PC-3 (cell line): ENCODE measurements at regions not wholly inside any gene's neighbourhood (a gene's known extent, or its start where the extent isn't known, plus 50 kb on each side); places are given as distances from the start of the nearest gene placed in this dataset.
"Not testable (repeated sequence)": the region's sequence is repeated elsewhere in the genome, so short reads cannot be mapped to it uniquely, and the experiment has no call there.

Source experiments
- ATAC-seq: fragments of 200-7000 bp; cut with Tn5 transposase; 2 replicates; pipeline ENCODE4 v1.9.1; 2020; ENCODE audit warnings: mild to moderate bottlenecking, moderate library complexity
- BruUV-seq: library from RNA; stranded (reverse); fragments of 400-500 nt; replicated peaks from 2 replicates; lab custom pipeline; 2021; lab: Mats Ljungman, UMichigan
- CTCF ChIA-PET: fragments of 300-600 bp; sonication (Branson Sonifier 250); formaldehyde crosslinking; loops from one replicate; lab custom pipeline; 2022; ENCODE audit warnings: antibody characterized with exemption; lab: Charles Lee
- POLR2A ChIA-PET: fragments of 300-600 bp; sonication (Branson Sonifier 250); formaldehyde crosslinking; loops from one replicate; lab custom pipeline; 2022; ENCODE audit warnings: antibody characterized with exemption; ENCODE audit not compliant: unreplicated experiment; lab: Charles Lee
- DNase-seq: peaks from one replicate; pipeline ENCODE4 v3.0.0-alpha.2; 2015
- H2AFZ ChIP-seq: fragments of 300-600 bp; sonication (generic); 2 replicates; pipeline ENCODE4 v1.6.0; 2016; ENCODE audit warnings: antibody characterized with exemption, low read length
- H3F3A ChIP-seq: fragments of 300-600 bp; sonication (generic); one replicate; pipeline ENCODE4 v1.6.0; 2017; ENCODE audit warnings: antibody characterized with exemption, low read length, control low read depth, mild to moderate bottlenecking; ENCODE audit not compliant: unreplicated experiment
- H3K27ac ChIP-seq: fragments of 300-600 bp; sonication (generic); 2 replicates; pipeline ENCODE4 v1.5.1; 2016; ENCODE audit warnings: mild to moderate bottlenecking, low read length
- H3K27me3 ChIP-seq: fragments of 300-600 bp; sonication (generic); 2 replicates; pipeline ENCODE4 v1.6.1; 2016; ENCODE audit warnings: low read length, mixed read lengths
- H3K36me3 ChIP-seq: fragments of 300-600 bp; sonication (generic); 2 replicates; pipeline ENCODE4 v1.6.1; 2016; ENCODE audit warnings: low read depth, mixed run types, low read length, mixed read lengths
- H3K4me1 ChIP-seq: fragments of 300-600 bp; sonication (generic); 2 replicates; pipeline ENCODE4 v1.5.1; 2016; ENCODE audit warnings: low read length; ENCODE audit not compliant: insufficient read depth
- H3K4me2 ChIP-seq: fragments of 300-600 bp; sonication (generic); 2 replicates; pipeline ENCODE4 v1.6.0; 2016; ENCODE audit warnings: low read length
- H3K4me3 ChIP-seq: fragments of 300-600 bp; sonication (generic); 2 replicates; pipeline ENCODE4 v1.5.1; 2016; ENCODE audit warnings: mild to moderate bottlenecking, low read length, mixed read lengths
- H3K79me2 ChIP-seq: fragments of 300-600 bp; sonication (generic); 2 replicates; pipeline ENCODE4 v1.6.1; 2017; ENCODE audit warnings: low read length, mixed read lengths
- H3K9ac ChIP-seq: fragments of 300-600 bp; sonication (generic); 2 replicates; pipeline ENCODE4 v1.6.0; 2016; ENCODE audit warnings: mild to moderate bottlenecking, low read length
- H3K9me2 ChIP-seq: fragments of 300-600 bp; sonication (generic); replicated peaks from 2 replicates; pipeline ENCODE4 v1.6.1; 2016; ENCODE audit warnings: mixed run types, low read length, mixed read lengths
- H3K9me3 ChIP-seq: fragments of 300-600 bp; sonication (generic); 2 replicates; pipeline ENCODE4 v1.6.1; 2016; ENCODE audit warnings: low read length, mixed read lengths
- H4K20me1 ChIP-seq: fragments of 300-600 bp; sonication (generic); 2 replicates; pipeline ENCODE4 v1.6.1; 2016; ENCODE audit warnings: low read length, mixed read lengths
- CTCF ChIP-seq: fragments of 300-600 bp; sonication (generic); conservative IDR thresholded peaks from 2 replicates; pipeline ENCODE4 v1.5.1; 2017; ENCODE audit warnings: antibody characterized with exemption, low read depth, mild to moderate bottlenecking, low read length
- EZH2 ChIP-seq: fragments of 300-600 bp; sonication (generic); IDR thresholded peaks from one replicate; pipeline ENCODE4 v1.6.1; 2017; ENCODE audit warnings: antibody characterized with exemption, mild to moderate bottlenecking, low read length; ENCODE audit not compliant: unreplicated experiment
- EZH2phosphoT487 ChIP-seq: fragments of 300-600 bp; sonication (generic); IDR thresholded peaks from 2 replicates; pipeline ENCODE4 v1.6.1; 2018; ENCODE audit warnings: mild to moderate bottlenecking, antibody characterized with exemption, low read length, borderline replicate concordance
- intact Hi-C: fragments of 100-400 bp; cut with micrococcal nuclease; formaldehyde crosslinking; loops from 2 replicates; pipeline ENCODE4 v1.9.0; 2023

DNA sequence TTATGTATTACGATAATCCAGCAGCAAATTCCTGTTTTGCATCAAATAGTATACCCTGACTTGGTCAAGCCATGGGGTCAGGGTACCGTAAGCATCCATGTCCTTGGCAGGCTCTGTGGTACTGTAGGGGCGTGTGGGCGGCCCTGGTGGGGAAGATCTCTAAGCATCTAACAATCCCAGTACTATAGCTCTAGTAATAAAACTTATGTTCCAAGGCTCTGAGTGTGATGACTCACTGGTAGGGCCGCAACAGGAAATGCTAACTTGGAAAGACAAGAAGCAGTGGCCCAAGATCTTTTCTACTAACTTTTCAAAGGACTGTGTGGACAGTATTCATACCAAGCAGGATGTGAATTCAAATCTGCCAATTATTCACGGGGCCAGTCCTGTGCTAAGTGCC is 63.8 kb downstream of the CLEC18A start:
- H3K9me3 ChIP-seq, BruUV-seq, H3K9ac ChIP-seq, H3F3A ChIP-seq, H2AFZ ChIP-seq, H4K20me1 ChIP-seq, H3K4me2 ChIP-seq, CTCF ChIA-PET, H3K4me3 ChIP-seq, H3K27ac ChIP-seq, H3K36me3 ChIP-seq, H3K27me3 ChIP-seq, H3K4me1 ChIP-seq, POLR2A ChIA-PET, H3K9me2 ChIP-seq, H3K79me2 ChIP-seq, intact Hi-C loops: not testable (repeated sequence)
- peak; percentile 91 for ATAC-seq
- peak; percentile 1 for DNase-seq

- DNase-seq, POLR2A ChIA-PET, intact Hi-C loops, H3K36me3 ChIP-seq, H3K4me1 ChIP-seq, CTCF ChIA-PET, ATAC-seq, H3K27ac ChIP-seq, H3K79me2 ChIP-seq, H3K9ac ChIP-seq, H3K4me3 ChIP-seq, H4K20me1 ChIP-seq, H3F3A ChIP-seq, H3K9me2 ChIP-seq, H3K27me3 ChIP-seq, H3K9me3 ChIP-seq, BruUV-seq, H3K4me2 ChIP-seq, H2AFZ ChIP-seq: not testable (repeated sequence)
Observed at GRCh38 chr16:70016751-70017150, 65.6 kb downstream of the CLEC18A start.

DNA sequence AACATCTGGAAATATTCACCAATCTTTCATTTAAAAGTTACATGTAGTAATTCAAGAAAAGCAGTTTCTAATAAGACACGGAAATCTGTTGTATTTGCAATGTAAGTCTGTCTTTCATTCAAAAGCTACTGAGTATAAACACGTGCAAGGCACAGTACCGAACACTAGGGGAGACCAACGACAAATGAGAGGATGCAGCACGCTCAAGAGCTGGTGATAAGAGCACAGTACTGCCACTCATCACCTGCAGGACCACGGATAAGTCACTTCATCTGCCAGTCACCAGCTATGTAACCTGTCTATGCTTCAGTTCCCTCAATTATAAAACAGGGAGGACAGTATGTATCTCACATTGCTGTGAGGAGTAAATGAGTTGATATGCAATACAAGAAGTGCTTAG is 67.1 kb downstream of the CLEC18A start:
- intact Hi-C loops, result no loop called here

GRCh38 chr16:70023207-70023606 is 72.1 kb downstream of the CLEC18A start:
- H2AFZ ChIP-seq, DNase-seq, H3K79me2 ChIP-seq, POLR2A ChIA-PET, H3K9me2 ChIP-seq, H3K27me3 ChIP-seq, ATAC-seq, H3K4me2 ChIP-seq, BruUV-seq, H3K27ac ChIP-seq, H3K9me3 ChIP-seq, H4K20me1 ChIP-seq, H3K36me3 ChIP-seq, intact Hi-C loops, CTCF ChIA-PET, H3K4me1 ChIP-seq, H3K4me3 ChIP-seq, H3K9ac ChIP-seq, H3F3A ChIP-seq: not testable (repeated sequence)

More for the DNA sequence above, 67.1 kb downstream of the CLEC18A start:
- Histone ChIP-seq H3K4me2 (no peak overlapping the region), H3K4me3 (no peak overlapping the region), H3K9me2 (no peaks in the 10 kb centered on the region), H3K27me3 (no peaks in the 10 kb centered on the region), H2AFZ (no peak overlapping the region), H3K9ac (no peak overlapping the region), H4K20me1 (no peaks in the 10 kb centered on the region), H3F3A (no peaks in the 10 kb centered on the region), H3K79me2 (no peaks in the 10 kb centered on the region), H3K4me1 (no peaks in the 10 kb centered on the region), H3K27ac (no peak overlapping the region), H3K9me3 (no peaks in the 10 kb centered on the region), H3K36me3 (peaks cover 2% of the 10 kb centered on the region; the same call in 1 of the 2 replicates)
- CTCF ChIA-PET, result no interaction called here
- DNase-seq, result peak; percentile 40
- POLR2A ChIA-PET, result no interaction called here
- no peak; the same call in 1 of the 2 replicates for TF ChIP-seq CTCF
- no peak for TF ChIP-seq EZH2
- no peak for TF ChIP-seq EZH2phosphoT487
- no TSS peak for BruUV-seq
- ATAC-seq, result peak; percentile 73

DNA sequence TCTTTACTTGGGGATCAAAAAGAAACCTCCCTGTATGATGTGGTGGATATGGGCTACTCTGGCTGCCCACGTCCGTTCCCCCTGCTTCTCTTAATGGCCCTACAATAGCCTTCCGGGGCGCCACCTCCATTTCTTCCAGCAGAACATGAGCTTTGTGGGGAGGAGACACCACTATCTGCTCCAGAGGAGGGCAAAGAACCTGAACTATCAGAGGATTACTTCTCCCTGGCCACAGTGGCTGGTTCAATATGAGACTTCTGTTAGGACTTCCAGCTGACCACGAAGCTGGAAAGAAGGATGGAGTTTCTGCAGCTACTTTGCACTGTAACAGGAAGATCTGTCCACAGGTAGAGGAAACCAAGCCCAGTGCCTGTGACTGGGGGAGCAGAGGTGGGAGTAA is 72.8 kb downstream of the CLEC18A start:
- H3K4me2 ChIP-seq, H3K9ac ChIP-seq, H3F3A ChIP-seq, H3K27me3 ChIP-seq, H3K9me3 ChIP-seq, H3K4me1 ChIP-seq, H3K79me2 ChIP-seq, H4K20me1 ChIP-seq, CTCF ChIA-PET, H3K27ac ChIP-seq, BruUV-seq, DNase-seq, H3K9me2 ChIP-seq, H2AFZ ChIP-seq, intact Hi-C loops, ATAC-seq, H3K36me3 ChIP-seq, POLR2A ChIA-PET, H3K4me3 ChIP-seq: not testable (repeated sequence)

GRCh38 chr16:70026165-70026854 is 75.2 kb downstream of the CLEC18A start:
- H3K4me2 ChIP-seq, H3K9me3 ChIP-seq, H3K27ac ChIP-seq, H3K4me1 ChIP-seq, H3K9me2 ChIP-seq, CTCF ChIA-PET, ATAC-seq, H3F3A ChIP-seq, intact Hi-C loops, H3K4me3 ChIP-seq, H3K36me3 ChIP-seq, H2AFZ ChIP-seq, H4K20me1 ChIP-seq, H3K9ac ChIP-seq, POLR2A ChIA-PET, BruUV-seq, H3K79me2 ChIP-seq, DNase-seq, H3K27me3 ChIP-seq: not testable (repeated sequence)
